NCI-H187 (cell line): ENCODE measurements at regions not wholly inside any gene's neighbourhood (a gene's known extent, or its start where the extent isn't known, plus 50 kb on each side); places are given as distances from the start of the nearest gene placed in this dataset.
"Not testable (repeated sequence)": the region's sequence is repeated elsewhere in the genome, so short reads cannot be mapped to it uniquely, and the experiment has no call there.

Source experiments
- DNase-seq, 2 experiments: peaks; one replicate each; lab custom pipeline; 2025; lab: John Stamatoyannopoulos, UW

DNA sequence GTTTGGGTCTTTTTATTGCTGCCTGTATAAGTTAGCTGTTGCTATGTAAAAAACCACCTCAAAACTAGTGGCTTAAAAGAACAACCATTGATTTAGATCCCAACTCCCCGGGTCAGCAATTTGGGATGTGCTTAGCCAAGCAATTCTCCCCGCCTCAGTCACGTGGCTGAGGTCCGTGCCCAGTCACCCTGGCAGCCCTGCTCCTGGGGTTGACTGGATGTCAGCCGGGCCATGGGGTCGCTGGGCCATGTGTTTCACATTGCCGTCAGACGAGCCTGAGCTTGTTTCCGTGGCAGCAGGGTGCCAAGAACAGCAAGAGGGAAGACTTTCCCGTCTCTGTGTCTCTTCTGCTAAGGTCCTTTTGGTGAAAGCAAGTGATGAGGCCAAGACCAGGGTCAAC, 345.7 kb upstream of the FAT1 start:
- DNase-seq, result no peak

DNA sequence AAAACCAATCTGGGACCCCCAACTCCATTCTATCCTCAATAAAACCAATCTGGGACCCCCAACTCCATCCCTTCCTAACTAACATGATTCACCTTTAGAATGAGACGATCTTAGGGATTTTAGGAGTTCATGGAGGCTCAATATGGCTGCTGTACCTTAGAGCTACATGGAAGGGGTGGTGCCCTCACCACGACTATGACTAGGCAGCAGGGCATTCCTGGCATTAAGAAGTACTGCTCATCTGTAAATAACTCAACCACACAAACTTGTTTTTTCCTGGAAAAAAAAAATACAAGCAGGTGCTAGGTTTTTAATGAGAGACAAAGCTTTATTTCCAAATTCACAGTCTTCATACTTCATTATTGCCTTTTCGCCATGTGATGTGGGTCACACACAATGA, 346.5 kb upstream of the FAT1 start:
- DNase-seq, result no peak

- DNase-seq, result no peak
These were observed 347.1 kb upstream of the FAT1 start for GRCh38 chr4:187070740-187071139.

- DNase-seq, result no peak
These were observed 348.4 kb upstream of the FAT1 start for GRCh38 chr4:187071946-187072600.

DNA sequence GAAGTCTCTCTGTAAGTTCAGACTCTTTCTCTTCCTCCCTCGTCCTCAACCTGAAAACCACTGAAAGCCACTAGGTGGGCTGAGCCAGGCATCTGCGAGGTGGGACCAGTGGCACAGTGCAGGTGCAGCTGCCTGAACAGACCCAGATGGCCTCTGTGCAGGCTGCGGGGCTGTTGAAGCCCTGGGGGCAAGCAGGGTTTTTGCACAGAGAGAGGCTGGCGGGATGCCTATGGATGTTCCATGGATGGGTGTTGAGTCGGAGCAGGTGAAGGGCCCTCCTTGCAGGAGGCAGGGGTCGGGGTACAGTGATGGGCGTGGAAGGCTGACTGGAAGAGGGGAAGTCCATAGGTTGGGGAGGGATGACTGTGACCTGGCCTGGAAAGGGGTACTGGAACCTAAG, 350.2 kb upstream of the FAT1 start:
- DNase-seq, result no peak

- no peak for DNase-seq
These were observed 351.9 kb upstream of the FAT1 start for GRCh38 chr4:187075514-187075913.

DNA sequence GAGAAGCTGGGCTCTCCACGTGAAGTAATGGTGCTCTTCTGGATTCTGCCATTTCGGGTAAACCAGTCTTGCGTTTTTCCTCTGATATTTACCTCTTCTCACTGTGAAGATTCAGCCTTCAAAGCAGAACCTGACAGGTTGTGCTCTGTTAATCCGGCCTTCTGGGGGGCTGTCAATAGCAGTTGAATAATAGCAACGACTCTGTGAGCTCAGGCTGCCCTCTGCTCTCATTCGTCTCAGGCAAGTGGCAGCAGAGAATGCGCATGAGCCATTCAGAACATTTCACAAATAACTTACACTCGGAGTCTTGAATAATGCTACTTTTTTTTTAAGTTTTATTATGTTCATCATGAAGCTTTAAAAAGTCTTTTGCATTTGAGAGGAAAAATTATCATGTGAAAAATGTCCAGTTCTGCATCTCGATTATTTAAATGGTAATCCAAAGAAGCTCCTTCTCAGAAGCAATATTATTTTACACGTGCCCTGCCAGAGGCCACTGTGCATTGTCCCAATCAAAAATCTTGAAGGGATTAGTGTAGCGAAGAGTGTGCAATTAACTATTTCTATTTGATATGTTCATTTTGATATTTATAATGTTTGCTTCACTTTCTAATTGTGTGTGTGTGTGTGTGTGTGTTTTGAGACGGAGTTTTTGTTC, 354.2 kb upstream of the FAT1 start:
- DNase-seq, result no peak

GRCh38 chr4:187084701-187085100, 361.0 kb upstream of the FAT1 start:
- DNase-seq, result no peak

- DNase-seq, result no peak
These were observed 361.7 kb upstream of the FAT1 start for GRCh38 chr4:187085339-187085738.

DNA sequence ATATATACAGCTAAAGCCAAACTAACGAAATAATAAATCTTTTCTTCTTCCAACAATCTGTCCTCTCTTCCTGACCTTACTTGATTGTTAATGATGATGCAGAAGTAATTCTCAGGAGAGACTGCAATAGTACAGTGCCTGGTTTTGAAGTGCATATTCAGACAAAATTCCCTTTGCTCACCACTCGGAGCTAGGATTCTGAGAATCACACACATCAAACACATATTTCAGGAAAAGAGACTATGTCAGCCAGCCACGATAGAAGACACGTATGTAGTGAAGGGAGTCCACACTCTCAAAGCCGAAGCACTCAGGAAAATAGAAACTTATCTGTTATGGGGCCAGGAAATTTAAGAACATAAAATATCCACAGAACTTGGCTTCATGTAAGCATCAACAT, 362.5 kb upstream of the FAT1 start:
- DNase-seq, result no peak

DNA sequence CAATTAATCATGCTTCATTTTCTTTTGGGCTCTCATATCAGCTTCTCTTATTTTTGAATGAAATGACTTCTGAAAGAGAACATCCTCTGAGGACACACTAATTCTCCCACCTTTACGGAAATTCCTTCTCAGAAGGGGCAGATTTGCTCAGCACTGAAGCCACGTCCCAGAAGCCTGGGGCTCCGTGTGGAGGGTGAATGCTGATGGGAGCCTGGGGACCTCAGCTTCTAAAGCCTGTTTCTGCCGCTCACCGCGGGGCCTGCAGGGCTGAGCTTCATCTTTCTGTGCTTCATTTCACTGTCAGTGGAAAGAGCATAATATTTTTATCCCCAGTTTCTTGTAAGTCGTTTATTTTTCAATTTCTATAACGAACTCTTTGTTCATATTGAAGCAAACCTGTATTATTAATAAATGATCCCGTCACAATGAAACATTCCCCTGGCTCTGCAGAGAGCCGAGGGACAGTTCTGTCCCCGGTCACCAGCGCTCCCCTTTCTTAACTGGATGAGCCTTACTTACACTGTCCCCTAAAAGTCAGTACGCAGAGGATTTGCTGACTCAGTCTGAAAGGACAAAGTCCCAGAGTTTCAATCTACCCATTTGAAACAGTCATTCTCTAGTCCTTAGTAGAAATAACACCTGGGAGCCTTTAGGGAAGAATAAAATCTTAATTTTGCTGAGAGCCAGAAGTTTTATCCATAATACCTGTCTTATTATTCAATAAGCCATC, 364.6 kb upstream of the FAT1 start:
- no peak for DNase-seq

GRCh38 chr4:187090401-187090800, 366.7 kb upstream of the FAT1 start:
- no peak for DNase-seq

- DNase-seq, result not testable (repeated sequence)
These were observed 367.2 kb upstream of the FAT1 start for GRCh38 chr4:187090832-187091231.

DNA sequence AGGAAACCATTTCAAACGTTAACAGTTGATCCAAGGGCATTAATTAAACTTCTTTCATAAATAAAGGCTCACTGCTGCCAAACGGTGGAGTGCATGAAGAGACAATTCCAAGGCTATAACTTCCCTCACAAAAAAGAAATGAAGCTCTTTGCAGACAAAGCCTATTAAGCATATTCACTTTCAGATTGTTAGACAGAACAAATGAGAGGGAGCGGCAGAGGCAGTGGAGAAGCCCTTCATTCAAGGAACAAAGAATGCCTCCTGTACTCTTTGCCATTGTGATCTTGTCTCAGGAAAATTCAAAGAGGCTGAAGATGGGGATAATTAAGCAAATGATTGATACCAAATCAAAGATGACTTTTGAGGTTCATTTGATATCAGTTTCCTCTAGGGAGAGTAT, 370.5 kb upstream of the FAT1 start:
- DNase-seq, result no peak

DNA sequence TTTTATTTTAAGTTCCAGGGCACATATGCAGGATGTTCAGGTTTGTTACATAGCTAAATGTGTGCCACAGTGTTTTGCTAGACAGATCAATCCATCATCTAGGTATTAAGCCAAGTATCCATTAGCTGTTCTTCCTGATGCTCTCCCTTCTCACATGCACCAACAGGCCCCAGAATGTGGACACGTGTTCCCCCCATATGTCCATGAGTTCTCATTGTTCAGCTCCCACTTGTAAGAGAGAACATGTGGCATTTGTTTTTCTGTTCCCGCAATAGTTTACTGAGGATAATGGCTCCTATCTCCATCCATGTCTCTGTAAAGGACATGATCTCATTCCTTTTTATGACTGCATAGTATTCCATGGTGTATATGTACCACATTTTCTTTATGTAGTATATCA, 374.8 kb upstream of the FAT1 start:
- DNase-seq, result no peak

GRCh38 chr4:187103351-187103750, 379.7 kb upstream of the FAT1 start:
- DNase-seq, result no peak

GRCh38 chr4:187108845-187109244, 385.2 kb upstream of the FAT1 start:
- no peak for DNase-seq

- DNase-seq, result no peak
These were observed 386.0 kb upstream of the FAT1 start for GRCh38 chr4:187109636-187110035.

- DNase-seq, result no peak
These were observed 394.5 kb upstream of the FAT1 start for GRCh38 chr4:187118166-187118565.

GRCh38 chr4:187118602-187119120, 395.0 kb upstream of the FAT1 start:
- no peak for DNase-seq

DNA sequence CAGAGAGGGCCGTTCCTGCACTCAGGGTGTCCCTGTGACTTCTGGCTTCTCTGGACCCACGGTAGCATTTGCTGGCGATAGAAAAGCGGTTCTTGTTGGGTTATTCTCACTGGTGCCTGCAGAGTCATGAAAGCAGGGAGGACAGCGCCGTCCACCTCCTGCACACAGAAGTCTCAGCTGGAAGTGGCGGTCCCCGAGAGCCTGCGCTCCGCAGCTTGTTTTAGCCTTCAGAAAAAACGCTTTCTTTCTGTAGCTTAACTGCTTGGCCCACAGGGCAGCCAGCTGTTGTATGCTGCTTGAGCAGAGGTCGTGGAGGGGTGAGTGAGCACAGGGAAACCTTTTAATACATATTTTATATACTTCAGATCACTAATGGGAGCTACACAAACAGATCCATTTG, 400.7 kb upstream of the FAT1 start:
- DNase-seq, result no peak

DNA sequence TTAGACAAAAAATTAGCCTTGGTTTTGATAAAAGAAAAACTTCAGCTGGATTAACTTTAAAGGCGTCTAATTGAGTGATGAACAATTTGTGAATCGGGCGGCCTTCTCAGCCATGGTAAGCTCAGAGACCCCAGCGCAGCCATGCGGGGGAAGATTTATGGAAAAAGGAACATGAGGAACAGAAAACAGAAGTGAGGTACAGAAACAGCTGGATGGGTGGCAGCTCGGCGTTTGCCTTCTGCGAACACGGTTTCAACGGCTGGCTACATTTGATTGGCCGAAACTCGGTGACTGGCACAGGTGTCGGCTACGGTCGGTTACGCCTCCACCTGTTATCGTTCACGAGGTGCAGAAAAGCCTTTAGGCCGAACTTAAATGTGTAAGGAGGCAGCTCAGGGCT, 401.4 kb upstream of the FAT1 start:
- no peak for DNase-seq

GRCh38 chr4:187127456-187127855, 403.8 kb upstream of the FAT1 start:
- DNase-seq, result no peak
